ENCODE measurements at regions not wholly inside any gene's neighbourhood (a gene's known extent, or its start where the extent isn't known, plus 50 kb on each side); places are given as distances from the start of the nearest gene placed in this dataset.

DNA sequence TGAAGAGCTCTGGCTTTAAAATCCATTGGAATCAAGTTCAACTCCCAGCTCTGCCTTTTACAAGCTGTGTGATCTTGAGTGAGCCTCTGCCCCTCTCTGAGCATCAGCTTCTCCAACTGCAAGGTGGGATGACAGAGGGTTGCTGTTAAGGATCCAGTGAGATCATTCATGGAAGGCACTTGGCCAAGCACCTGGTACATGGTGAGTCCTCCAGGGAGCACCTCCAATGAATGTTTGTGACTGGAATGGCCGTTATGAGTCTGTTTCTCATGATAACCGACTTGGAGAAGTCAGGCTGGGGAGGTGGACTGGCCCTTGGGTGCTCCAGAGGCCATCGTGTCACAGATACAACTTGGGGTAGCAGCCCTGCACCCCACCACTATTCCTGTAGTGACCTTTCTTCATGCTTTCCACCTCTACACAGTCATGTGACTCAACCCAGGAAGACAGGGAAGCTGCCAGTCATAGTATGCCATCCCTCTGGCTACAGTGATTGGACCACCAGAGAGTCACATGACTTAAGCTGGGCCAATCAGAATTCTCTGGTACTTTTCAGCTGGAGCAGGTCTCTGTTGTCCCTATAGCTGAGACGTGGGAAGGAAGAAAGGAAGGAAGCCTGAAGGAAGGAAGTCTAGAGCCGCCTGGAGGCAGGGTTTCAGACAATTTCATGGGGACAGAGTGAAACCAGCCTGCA lies 146.5 kb upstream of the MYL2 start:
- Histone ChIP-seq H3K36me3 (ENCODE audit: control insufficient read depth in 2 of 2, insufficient read depth in 2 of 2, low read length in 1 of 2) (no peaks in the 10 kb centered on the region), H2AFZ (ENCODE audit: control insufficient read depth, low read depth, low read length) (no peak overlapping the region), H3K27ac (ENCODE audit: control insufficient read depth, insufficient read depth) (no peak overlapping the region), H3K79me2 (ENCODE audit: control insufficient read depth, insufficient read depth, low read length) (no peaks in the 10 kb centered on the region), H3K4me3 (no peak overlapping the region), H3K9ac (ENCODE audit: control insufficient read depth, insufficient read depth, low read length) (no peak overlapping the region), H3K27me3 (replicated peaks in 1 of 2; ENCODE audit: control insufficient read depth in 2 of 2, insufficient read depth in 2 of 2, low read length in 1 of 2) (no peaks in the 10 kb centered on the region), H4K20me1 (ENCODE audit: control insufficient read depth, insufficient read depth) (no peaks in the 10 kb centered on the region), H3K9me3 (replicated peaks; ENCODE audit: control insufficient read depth, insufficient read depth, low read length) (no peaks in the 10 kb centered on the region; the same call in 2 of the 3 replicates), H3K4me2 (ENCODE audit: control insufficient read depth, insufficient read depth) (no peak overlapping the region), H3K4me1 (ENCODE audit: control insufficient read depth, insufficient read depth, low read length) (no peaks in the 10 kb centered on the region)
- in situ Hi-C loops (cut with MboI): no loop called here
- FAIRE-seq (no peak), DNase-seq (ENCODE audit: low read depth, low spot score) (no peak), ATAC-seq (no peak)
- POLR2A ChIA-PET: no interaction called here
- CTCF ChIA-PET: no interaction called here
- intact Hi-C loops (cut with micrococcal nuclease; ENCODE audit: unreplicated experiment): no loop called here
- RAD21 ChIA-PET (ENCODE audit: unreplicated experiment): no interaction called here
- no TSS peak for BruUV-seq (replicated peaks)
- TF ChIP-seq, protein P1, sequence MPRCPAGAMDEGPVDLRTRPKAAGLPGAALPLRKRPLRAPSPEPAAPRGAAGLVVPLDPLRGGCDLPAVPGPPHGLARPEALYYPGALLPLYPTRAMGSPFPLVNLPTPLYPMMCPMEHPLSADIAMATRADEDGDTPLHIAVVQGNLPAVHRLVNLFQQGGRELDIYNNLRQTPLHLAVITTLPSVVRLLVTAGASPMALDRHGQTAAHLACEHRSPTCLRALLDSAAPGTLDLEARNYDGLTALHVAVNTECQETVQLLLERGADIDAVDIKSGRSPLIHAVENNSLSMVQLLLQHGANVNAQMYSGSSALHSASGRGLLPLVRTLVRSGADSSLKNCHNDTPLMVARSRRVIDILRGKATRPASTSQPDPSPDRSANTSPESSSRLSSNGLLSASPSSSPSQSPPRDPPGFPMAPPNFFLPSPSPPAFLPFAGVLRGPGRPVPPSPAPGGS (IDR thresholded peaks at IDR 0.05; ENCODE audit: borderline replicate concordance, insufficient read depth, low read depth, low read length, poor library complexity, severe bottlenecking): no peak
- TF ChIP-seq, protein P2, sequence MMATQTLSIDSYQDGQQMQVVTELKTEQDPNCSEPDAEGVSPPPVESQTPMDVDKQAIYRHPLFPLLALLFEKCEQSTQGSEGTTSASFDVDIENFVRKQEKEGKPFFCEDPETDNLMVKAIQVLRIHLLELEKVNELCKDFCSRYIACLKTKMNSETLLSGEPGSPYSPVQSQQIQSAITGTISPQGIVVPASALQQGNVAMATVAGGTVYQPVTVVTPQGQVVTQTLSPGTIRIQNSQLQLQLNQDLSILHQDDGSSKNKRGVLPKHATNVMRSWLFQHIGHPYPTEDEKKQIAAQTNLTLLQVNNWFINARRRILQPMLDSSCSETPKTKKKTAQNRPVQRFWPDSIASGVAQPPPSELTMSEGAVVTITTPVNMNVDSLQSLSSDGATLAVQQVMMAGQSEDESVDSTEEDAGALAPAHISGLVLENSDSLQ (IDR thresholded peaks at IDR 0.05): peak; percentile 62
- TF ChIP-seq, protein P3, sequence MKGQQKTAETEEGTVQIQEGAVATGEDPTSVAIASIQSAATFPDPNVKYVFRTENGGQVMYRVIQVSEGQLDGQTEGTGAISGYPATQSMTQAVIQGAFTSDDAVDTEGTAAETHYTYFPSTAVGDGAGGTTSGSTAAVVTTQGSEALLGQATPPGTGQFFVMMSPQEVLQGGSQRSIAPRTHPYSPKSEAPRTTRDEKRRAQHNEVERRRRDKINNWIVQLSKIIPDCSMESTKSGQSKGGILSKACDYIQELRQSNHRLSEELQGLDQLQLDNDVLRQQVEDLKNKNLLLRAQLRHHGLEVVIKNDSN (IDR thresholded peaks at IDR 0.05; ENCODE audit: borderline replicate concordance, extremely low read length, insufficient read depth, low read depth, low read length): peak; percentile 55
- TF ChIP-seq, protein P4, sequence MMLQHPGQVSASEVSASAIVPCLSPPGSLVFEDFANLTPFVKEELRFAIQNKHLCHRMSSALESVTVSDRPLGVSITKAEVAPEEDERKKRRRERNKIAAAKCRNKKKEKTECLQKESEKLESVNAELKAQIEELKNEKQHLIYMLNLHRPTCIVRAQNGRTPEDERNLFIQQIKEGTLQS (IDR thresholded peaks at IDR 0.05; ENCODE audit: borderline replicate concordance, extremely low read depth, low read depth, low read length): peak; percentile 7; the same call in 1 of the 2 replicates
- TF ChIP-seq NFYB (IDR thresholded peaks at IDR 0.05; ENCODE audit: insufficient read depth, low read depth, low read length) (peak; percentile 88), ZNF217 (IDR thresholded peaks at IDR 0.05) (no peak)
- WGBS (ENCODE audit: insufficient coverage, insufficient replicate concordance, low lambda C conversion rate, missing lambda C conversion rate): 20% methylated on average over 5 of the region's 5 CpGs
- SMC1A ChIA-PET (ENCODE audit: uncharacterized antibody, unreplicated experiment): no interaction called here
